IMR-90 (cell line): ENCODE measurements at regions not wholly inside any gene's neighbourhood (a gene's known extent, or its start where the extent isn't known, plus 50 kb on each side); places are given as distances from the start of the nearest gene placed in this dataset.

Source experiments
- ATAC-seq: fragments of 200-7000 bp; cut with Tn5 transposase; 2 replicates; pipeline ENCODE4 v1.9.1; 2020; ENCODE audit warnings: low read depth, mild to moderate bottlenecking, moderate library complexity
- BruUV-seq: library from RNA; stranded (reverse); fragments of 400-500 nt; replicated peaks from 2 replicates; lab custom pipeline; 2021; lab: Mats Ljungman, UMichigan
- CTCF ChIA-PET: fragments of 300-600 bp; formaldehyde crosslinking; extraction: SDS; loops from one replicate; lab custom pipeline; 2021; ENCODE audit warnings: antibody characterized with exemption; lab: Yijun Ruan, JAX
- POLR2A ChIA-PET: fragments of 300-600 bp; sonication (Branson Sonifier 250); formaldehyde crosslinking; loops from one replicate; lab custom pipeline; 2022; ENCODE audit warnings: antibody characterized with exemption; ENCODE audit not compliant: unreplicated experiment; lab: Charles Lee
- DNase-seq: peaks from one replicate; pipeline ENCODE4 v3.0.0; 2013
- H2AFZ ChIP-seq: replicated peaks from 2 replicates; pipeline ENCODE3; 2013; ENCODE audit warnings: low read length, mild to moderate bottlenecking; ENCODE audit not compliant: poor library complexity
- H2AK5ac ChIP-seq: 2 replicates; pipeline ENCODE4 v1.6.1; 2013; ENCODE audit warnings: low read depth, low read length, inconsistent platforms
- H2AK9ac ChIP-seq: replicated peaks from 2 replicates; pipeline ENCODE3; 2013; ENCODE audit warnings: mild to moderate bottlenecking, low read depth, low read length, moderate library complexity; ENCODE audit not compliant: poor library complexity
- H2BK120ac ChIP-seq: 2 replicates; pipeline ENCODE4 v1.6.1; 2013; ENCODE audit warnings: low read depth, low read length, inconsistent platforms
- H2BK15ac ChIP-seq: 3 replicates; pipeline ENCODE4 v1.6.1; 2013; ENCODE audit warnings: low read depth, low read length, inconsistent platforms
- H2BK20ac ChIP-seq: 2 replicates; pipeline ENCODE4 v1.6.1; 2013; ENCODE audit warnings: low read depth, mild to moderate bottlenecking, inconsistent platforms, low read length, moderate library complexity
- H2BK5ac ChIP-seq: 2 replicates; pipeline ENCODE4 v1.6.1; 2013; ENCODE audit warnings: mild to moderate bottlenecking, low read depth, low read length, inconsistent platforms; ENCODE audit not compliant: poor library complexity, severe bottlenecking
- H3K14ac ChIP-seq: replicated peaks from 2 replicates; pipeline ENCODE4 v1.6.1; 2013; ENCODE audit warnings: low read depth, low read length, inconsistent platforms
- H3K18ac ChIP-seq: 2 replicates; pipeline ENCODE4 v1.6.1; 2013; ENCODE audit warnings: low read depth, low read length, control low read depth
- H3K23ac ChIP-seq: 2 replicates; pipeline ENCODE4 v1.6.1; 2013; ENCODE audit warnings: low read depth, low read length, inconsistent platforms
- H3K27ac ChIP-seq: 2 replicates; pipeline ENCODE4 v1.5.1; 2013; ENCODE audit warnings: mild to moderate bottlenecking, control low read depth, low read length; ENCODE audit not compliant: insufficient read depth
- H3K27me3 ChIP-seq: 2 replicates; pipeline ENCODE4 v1.6.1; 2013; ENCODE audit warnings: low read length; ENCODE audit not compliant: control insufficient read depth, insufficient read depth
- H3K36me3 ChIP-seq: 2 replicates; pipeline ENCODE4 v1.6.1; 2013; ENCODE audit warnings: low read length, mixed read lengths; ENCODE audit not compliant: control insufficient read depth, insufficient read depth
- H3K4ac ChIP-seq: 2 replicates; pipeline ENCODE4 v1.6.1; 2013; ENCODE audit warnings: low read depth, low read length, inconsistent platforms
- H3K4me1 ChIP-seq: 2 replicates; pipeline ENCODE4 v1.6.1; 2013; ENCODE audit warnings: low read length, mixed read lengths; ENCODE audit not compliant: control insufficient read depth, insufficient read depth
- H3K4me2 ChIP-seq: 2 replicates; pipeline ENCODE4 v1.6.1; 2013; ENCODE audit warnings: low read depth, mild to moderate bottlenecking, control low read depth, low read length, moderate library complexity
- H3K4me3 ChIP-seq: 2 replicates; pipeline ENCODE4 v1.5.1; 2013; ENCODE audit warnings: low read depth, mild to moderate bottlenecking, control low read depth, low read length, moderate library complexity; ENCODE audit not compliant: insufficient read depth
- H3K56ac ChIP-seq: 2 replicates; pipeline ENCODE4 v1.6.1; 2013; ENCODE audit warnings: low read length, inconsistent platforms; ENCODE audit not compliant: insufficient read depth; ENCODE audit errors: extremely low read depth
- H3K79me1 ChIP-seq, 2 experiments: 2 replicates each; pipeline ENCODE4 v1.6.1; 2013; ENCODE audit warnings: low read length in 2 of 2, inconsistent platforms in 1 of 2, low read depth in 1 of 2
- H3K9ac ChIP-seq: 2 replicates; pipeline ENCODE4 v1.6.1; 2013; ENCODE audit warnings: low read depth, low read length, control low read depth
- H3K9me1 ChIP-seq: 2 replicates; pipeline ENCODE4 v1.6.1; 2013; ENCODE audit warnings: low read length, inconsistent platforms; ENCODE audit not compliant: insufficient read depth
- H3K9me3 ChIP-seq: 2 replicates; pipeline ENCODE4 v1.6.1; 2013; ENCODE audit warnings: low read length; ENCODE audit not compliant: control insufficient read depth, insufficient read depth
- H4K20me1 ChIP-seq: 2 replicates; pipeline ENCODE4 v1.6.1; 2013; ENCODE audit warnings: low read length, inconsistent platforms; ENCODE audit not compliant: insufficient read depth
- H4K5ac ChIP-seq: 2 replicates; pipeline ENCODE4 v1.6.1; 2013; ENCODE audit warnings: mild to moderate bottlenecking, low read depth, low read length, control low read depth
- H4K8ac ChIP-seq, 2 experiments: 2 replicates each; pipeline ENCODE4 v1.6.1; 2013; ENCODE audit warnings: low read depth in 2 of 2, low read length in 2 of 2, control low read depth in 1 of 2, inconsistent platforms in 1 of 2
- H4K91ac ChIP-seq: 2 replicates; pipeline ENCODE4 v1.6.1; 2013; ENCODE audit warnings: low read depth, low read length, inconsistent platforms; ENCODE audit not compliant: insufficient read depth
- FOS ChIP-seq: fragments of 150-350 bp; IDR thresholded peaks from 2 replicates; pipeline ENCODE4 v1.6.1; 2016; ENCODE audit warnings: low read depth, low read length
- MAZ ChIP-seq: IDR thresholded peaks from 2 replicates; pipeline ENCODE4 v1.6.1; 2012; ENCODE audit warnings: low read depth, mild to moderate bottlenecking, low read length, improper control_type of control experiment, moderate library complexity, borderline replicate concordance
- NFE2L2 ChIP-seq: fragments of 150-350 bp; IDR thresholded peaks from 2 replicates; pipeline ENCODE4 v1.6.1; 2016; ENCODE audit warnings: low read depth, mild to moderate bottlenecking, low read length
- WGBS, 2 experiments: methylation state at CpG; one replicate each; pipeline versions ENCODE4 v1.1.5 to v1.1.7; 2013; ENCODE audit warnings: missing lambda C conversion rate in 2 of 2; ENCODE audit not compliant: insufficient read length in 1 of 2; ENCODE audit errors: extremely low coverage in 2 of 2; 5-methylcytosine and 5-hydroxymethylcytosine counted together
- dilution Hi-C: fragments of 300-500 bp; cut with HindIII; formaldehyde crosslinking; loops from one replicate; pipeline ENCODE4 v1.14.3; 2018; ENCODE audit warnings: low sequenced_read_pairs; ENCODE audit not compliant: unreplicated experiment
- in situ Hi-C: fragments of 300-500 bp; cut with MboI; formaldehyde crosslinking; loops from 3 replicates; pipeline ENCODE4 v1.14.3; 2019; ENCODE audit warnings: low sequenced_read_pairs, inconsistent platforms, mixed read lengths
- intact Hi-C: fragments of 100-400 bp; cut with micrococcal nuclease; formaldehyde crosslinking; loops from 2 replicates; pipeline ENCODE4 v1.10.0; 2022
- TF ChIP-seq, protein P1 (sequence below): fragments of 150-350 bp; IDR thresholded peaks from 2 replicates; pipeline ENCODE4 v1.6.1; 2016; ENCODE audit warnings: low read depth, mild to moderate bottlenecking, low read length, moderate library complexity, borderline replicate concordance
- TF ChIP-seq, protein P2 (sequence below): conservative IDR thresholded peaks from 2 replicates; pipeline ENCODE4 v1.5.1; 2012; ENCODE audit warnings: mild to moderate bottlenecking, low read depth, low read length, improper control_type of control experiment

DNA sequence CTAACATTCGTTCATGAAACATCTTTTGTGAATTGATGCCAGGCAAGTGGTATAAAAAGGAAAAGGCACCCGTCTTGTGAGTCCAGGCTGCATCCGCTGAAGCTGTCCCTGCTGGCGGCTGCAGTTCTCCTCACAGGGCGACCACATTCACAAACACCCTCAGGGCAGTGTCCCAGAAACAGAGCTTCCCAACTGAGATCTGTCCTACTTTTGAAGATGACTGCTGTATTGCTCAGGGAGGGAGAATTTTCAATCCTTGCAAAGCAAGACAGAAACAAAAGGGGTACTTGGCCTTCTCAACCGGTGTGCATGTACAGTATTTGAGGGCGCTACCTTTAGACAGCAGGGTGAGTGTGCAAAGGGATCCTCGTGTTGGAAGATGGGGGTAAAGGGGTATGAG lies 316.1 kb downstream of the GADD45G start:
- in situ Hi-C loops (no loop called here), intact Hi-C loops (no loop called here), dilution Hi-C loops (no loop called here)
- H4K5ac ChIP-seq = no peak overlapping the region
- no peaks in the 10 kb centered on the region for H3K4me1 ChIP-seq
- WGBS, 2 experiments = 100% methylated on average over 1 of the region's 8 CpGs; no CpG with 5 or more reads in 1 of the 2 experiments
- no peak overlapping the region for H3K56ac ChIP-seq
- H3K79me1 ChIP-seq = no peaks in the 10 kb centered on the region
- BruUV-seq = no TSS peak
- H4K91ac ChIP-seq = no peak overlapping the region
- ATAC-seq (no peak), DNase-seq (no peak)
- H3K18ac ChIP-seq = no peak overlapping the region
- TF ChIP-seq, protein P1, sequence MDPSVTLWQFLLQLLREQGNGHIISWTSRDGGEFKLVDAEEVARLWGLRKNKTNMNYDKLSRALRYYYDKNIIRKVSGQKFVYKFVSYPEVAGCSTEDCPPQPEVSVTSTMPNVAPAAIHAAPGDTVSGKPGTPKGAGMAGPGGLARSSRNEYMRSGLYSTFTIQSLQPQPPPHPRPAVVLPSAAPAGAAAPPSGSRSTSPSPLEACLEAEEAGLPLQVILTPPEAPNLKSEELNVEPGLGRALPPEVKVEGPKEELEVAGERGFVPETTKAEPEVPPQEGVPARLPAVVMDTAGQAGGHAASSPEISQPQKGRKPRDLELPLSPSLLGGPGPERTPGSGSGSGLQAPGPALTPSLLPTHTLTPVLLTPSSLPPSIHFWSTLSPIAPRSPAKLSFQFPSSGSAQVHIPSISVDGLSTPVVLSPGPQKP = no peak
- TF ChIP-seq NFE2L2 = no peak
- TF ChIP-seq, protein P2, sequence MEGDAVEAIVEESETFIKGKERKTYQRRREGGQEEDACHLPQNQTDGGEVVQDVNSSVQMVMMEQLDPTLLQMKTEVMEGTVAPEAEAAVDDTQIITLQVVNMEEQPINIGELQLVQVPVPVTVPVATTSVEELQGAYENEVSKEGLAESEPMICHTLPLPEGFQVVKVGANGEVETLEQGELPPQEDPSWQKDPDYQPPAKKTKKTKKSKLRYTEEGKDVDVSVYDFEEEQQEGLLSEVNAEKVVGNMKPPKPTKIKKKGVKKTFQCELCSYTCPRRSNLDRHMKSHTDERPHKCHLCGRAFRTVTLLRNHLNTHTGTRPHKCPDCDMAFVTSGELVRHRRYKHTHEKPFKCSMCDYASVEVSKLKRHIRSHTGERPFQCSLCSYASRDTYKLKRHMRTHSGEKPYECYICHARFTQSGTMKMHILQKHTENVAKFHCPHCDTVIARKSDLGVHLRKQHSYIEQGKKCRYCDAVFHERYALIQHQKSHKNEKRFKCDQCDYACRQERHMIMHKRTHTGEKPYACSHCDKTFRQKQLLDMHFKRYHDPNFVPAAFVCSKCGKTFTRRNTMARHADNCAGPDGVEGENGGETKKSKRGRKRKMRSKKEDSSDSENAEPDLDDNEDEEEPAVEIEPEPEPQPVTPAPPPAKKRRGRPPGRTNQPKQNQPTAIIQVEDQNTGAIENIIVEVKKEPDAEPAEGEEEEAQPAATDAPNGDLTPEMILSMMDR = no peak
- TF ChIP-seq MAZ = no peak
- TF ChIP-seq FOS = no peak
- H3K4me2 ChIP-seq = no peak overlapping the region
- no peak overlapping the region for H4K8ac ChIP-seq
- H2AFZ ChIP-seq = no peak overlapping the region
- H3K14ac ChIP-seq = no peak overlapping the region
- no peak overlapping the region for H2BK5ac ChIP-seq
- no peaks in the 10 kb centered on the region for H4K20me1 ChIP-seq
- H3K9me3 ChIP-seq = no peaks in the 10 kb centered on the region
- no peak overlapping the region for H2BK20ac ChIP-seq
- ChIA-PET POLR2A (no interaction called here), CTCF (no interaction called here)
- no peak overlapping the region for H2AK9ac ChIP-seq
- no peak overlapping the region for H3K23ac ChIP-seq
- no peaks in the 10 kb centered on the region for H3K36me3 ChIP-seq
- H2BK120ac ChIP-seq = no peak overlapping the region
- no peak overlapping the region for H3K4ac ChIP-seq
- H3K9me1 ChIP-seq = peaks cover 3% of the 10 kb centered on the region; the same call in 1 of the 2 replicates
- no peak overlapping the region for H3K27ac ChIP-seq
- H2BK15ac ChIP-seq = no peak overlapping the region
- no peak overlapping the region for H3K9ac ChIP-seq
- H3K4me3 ChIP-seq = no peak overlapping the region
- peaks cover 4% of the 10 kb centered on the region; the same call in 1 of the 2 replicates for H3K27me3 ChIP-seq
- no peak overlapping the region for H2AK5ac ChIP-seq
